Uterus (tissue), 2 donors: ENCODE measurements at regions not wholly inside any gene's neighbourhood (a gene's known extent, or its start where the extent isn't known, plus 50 kb on each side); places are given as distances from the start of the nearest gene placed in this dataset.

Source experiments
- CTCF ChIP-seq, 4 experiments: fragments of 200-600 bp in 2 of 4; fragments of 450-650 bp in 2 of 4; sonication (generic) in 2 of 4; IDR thresholded peaks; one replicate each; pipeline ENCODE4 v1.5.1; 2016 to 2019; ENCODE audit warnings: antibody characterized with exemption in 4 of 4, mild to moderate bottlenecking in 2 of 4, moderate library complexity in 1 of 4
- POLR2A ChIP-seq, 2 donors: fragments of 450-650 bp; IDR thresholded peaks; one replicate each; pipeline ENCODE4 v1.6.1; 2016; ENCODE audit warnings: antibody characterized with exemption in 2 of 2, mild to moderate bottlenecking in 1 of 2, moderate library complexity in 1 of 2

GRCh38 chr3:190738636-190739155 lies 123.8 kb downstream of the GMNC start:
- no peak for TF ChIP-seq CTCF (IDR thresholded peaks at IDR 0.05)
- no peak for TF ChIP-seq POLR2A (IDR thresholded peaks at IDR 0.05)
